ENCODE measurements at regions not wholly inside any gene's neighbourhood (a gene's known extent, or its start where the extent isn't known, plus 50 kb on each side); places are given as distances from the start of the nearest gene placed in this dataset.

GRCh38 chr12:58819985-58820384 is 100.3 kb downstream of the LRIG3 start:
- TF ChIP-seq CTCF (IDR thresholded peaks at IDR 0.05; ENCODE audit: insufficient read depth, low read depth, low read length) = no peak
- no peak overlapping the region for H3K4me3 ChIP-seq (ENCODE audit: low read depth, low read length)
- H3K27me3 ChIP-seq (ENCODE audit: control insufficient read depth, insufficient read depth, low read length) = no peaks in the 10 kb centered on the region
- CTCF ChIA-PET = no interaction called here
- H3K36me3 ChIP-seq (ENCODE audit: control insufficient read depth, insufficient read depth, low read length) = no peaks in the 10 kb centered on the region
- DNase-seq (ENCODE audit: low read depth) = no peak
- POLR2A ChIA-PET = no interaction called here
